SKM-1 treated with dmso at 0.1 percent for 144 hours (cell line): ENCODE measurements at regions not wholly inside any gene's neighbourhood (a gene's known extent, or its start where the extent isn't known, plus 50 kb on each side); places are given as distances from the start of the nearest gene placed in this dataset.

Source experiments
- DNase-seq: peaks from one replicate; lab custom pipeline; 2025; ENCODE audit not compliant: unreplicated experiment; lab: John Stamatoyannopoulos, UW

GRCh38 chr2:45337481-45337880 is 273.6 kb downstream of the SRBD1 start:
- DNase-seq: no peak

- no peak for DNase-seq
Observed at GRCh38 chr2:45334205-45334604, 276.9 kb downstream of the SRBD1 start.

- DNase-seq: no peak
Observed at GRCh38 chr2:45332567-45332966, 278.5 kb downstream of the SRBD1 start.

GRCh38 chr2:45332094-45332493 is 279.0 kb downstream of the SRBD1 start:
- DNase-seq: peak; percentile 56

- no peak for DNase-seq
Observed at GRCh38 chr2:45331410-45331786, 279.7 kb downstream of the SRBD1 start.

- no peak for DNase-seq
Observed at GRCh38 chr2:45330637-45331409, 280.2 kb downstream of the SRBD1 start.

- DNase-seq: no peak
Observed at GRCh38 chr2:45330108-45330507, 281.0 kb downstream of the SRBD1 start.

- no peak for DNase-seq
Observed at GRCh38 chr2:45329045-45329677, 281.9 kb downstream of the SRBD1 start.

- no peak for DNase-seq
Observed at GRCh38 chr2:45328264-45328870, 282.7 kb downstream of the SRBD1 start.

GRCh38 chr2:45323344-45323743 is 287.7 kb downstream of the SRBD1 start:
- DNase-seq: no peak

GRCh38 chr2:45320956-45321355 is 290.1 kb downstream of the SRBD1 start:
- no peak for DNase-seq

GRCh38 chr2:45319683-45320455 is 291.2 kb downstream of the SRBD1 start:
- DNase-seq: no peak

- DNase-seq: no peak
Observed at GRCh38 chr2:45318686-45319085, 292.4 kb downstream of the SRBD1 start.

GRCh38 chr2:45316576-45317338 is 294.3 kb downstream of the SRBD1 start:
- no peak for DNase-seq

GRCh38 chr2:45315861-45316260 is 295.2 kb downstream of the SRBD1 start:
- no peak for DNase-seq

- DNase-seq: no peak
Observed at GRCh38 chr2:45312275-45312674, 298.8 kb downstream of the SRBD1 start.

- DNase-seq: no peak
Observed at GRCh38 chr2:45311559-45311958, 299.5 kb downstream of the SRBD1 start.

- DNase-seq: no peak
Observed at GRCh38 chr2:45307147-45307546, 297.9 kb upstream of the SIX2 start.

GRCh38 chr2:45305599-45305998 is 296.3 kb upstream of the SIX2 start:
- no peak for DNase-seq

- DNase-seq: no peak
Observed at GRCh38 chr2:45303417-45304202, 294.4 kb upstream of the SIX2 start.
